HG02678 (cell line): ENCODE measurements at regions not wholly inside any gene's neighbourhood (a gene's known extent, or its start where the extent isn't known, plus 50 kb on each side); places are given as distances from the start of the nearest gene placed in this dataset.
"Not testable (repeated sequence)": the region's sequence is repeated elsewhere in the genome, so short reads cannot be mapped to it uniquely, and the experiment has no call there.

Experiments
- ATAC-seq: cut with Tn5 transposase; IDR thresholded peaks from one replicate; pipeline ENCODE4 v1.9.1; 2021; ENCODE audit warnings: mild to moderate bottlenecking, moderate library complexity; ENCODE audit not compliant: unreplicated experiment

- ATAC-seq, result no peak
Observed at GRCh38 chr1:14332158-14332557, 266.3 kb upstream of the KAZN start.

GRCh38 chr1:14334336-14335176, 263.9 kb upstream of the KAZN start:
- ATAC-seq, result no peak

GRCh38 chr1:14338509-14338908, 260.0 kb upstream of the KAZN start:
- no peak for ATAC-seq

GRCh38 chr1:14339288-14339687, 259.2 kb upstream of the KAZN start:
- no peak for ATAC-seq

- no peak for ATAC-seq
Observed at GRCh38 chr1:14340002-14340785, 258.3 kb upstream of the KAZN start.

GRCh38 chr1:14341147-14341546, 257.3 kb upstream of the KAZN start:
- ATAC-seq, result no peak

- ATAC-seq, result no peak
Observed at GRCh38 chr1:14345946-14346550, 252.4 kb upstream of the KAZN start.

GRCh38 chr1:14347186-14347585, 251.3 kb upstream of the KAZN start:
- ATAC-seq, result no peak

- ATAC-seq, result no peak
Observed at GRCh38 chr1:14347776-14348175, 250.7 kb upstream of the KAZN start.

GRCh38 chr1:14350197-14350596, 248.3 kb upstream of the KAZN start:
- ATAC-seq, result no peak

- ATAC-seq, result no peak
Observed at GRCh38 chr1:14352897-14353296, 245.6 kb upstream of the KAZN start.

- ATAC-seq, result not testable (repeated sequence)
Observed at GRCh38 chr1:14361005-14361404, 237.5 kb upstream of the KAZN start.

- ATAC-seq, result no peak
Observed at GRCh38 chr1:14362331-14362730, 236.2 kb upstream of the KAZN start.

- no peak for ATAC-seq
Observed at GRCh38 chr1:14363036-14363590, 235.4 kb upstream of the KAZN start.

- ATAC-seq, result no peak
Observed at GRCh38 chr1:14363707-14364413, 234.6 kb upstream of the KAZN start.

- ATAC-seq, result no peak
Observed at GRCh38 chr1:14365301-14365988, 233.0 kb upstream of the KAZN start.

GRCh38 chr1:14366091-14367018, 232.1 kb upstream of the KAZN start:
- no peak for ATAC-seq

- no peak for ATAC-seq
Observed at GRCh38 chr1:14367451-14367850, 231.0 kb upstream of the KAZN start.
